HG03378 (cell line): ENCODE measurements at regions not wholly inside any gene's neighbourhood (a gene's known extent, or its start where the extent isn't known, plus 50 kb on each side); places are given as distances from the start of the nearest gene placed in this dataset.
A peak's percentile ranks its signal among the peaks of the same experiment; 100 is the strongest.

ENCODE experiments used
- ATAC-seq: cut with Tn5 transposase; IDR thresholded peaks from one replicate; pipeline ENCODE4 v1.9.1; 2021; ENCODE audit warnings: mild to moderate bottlenecking, moderate library complexity; ENCODE audit not compliant: unreplicated experiment

DNA sequence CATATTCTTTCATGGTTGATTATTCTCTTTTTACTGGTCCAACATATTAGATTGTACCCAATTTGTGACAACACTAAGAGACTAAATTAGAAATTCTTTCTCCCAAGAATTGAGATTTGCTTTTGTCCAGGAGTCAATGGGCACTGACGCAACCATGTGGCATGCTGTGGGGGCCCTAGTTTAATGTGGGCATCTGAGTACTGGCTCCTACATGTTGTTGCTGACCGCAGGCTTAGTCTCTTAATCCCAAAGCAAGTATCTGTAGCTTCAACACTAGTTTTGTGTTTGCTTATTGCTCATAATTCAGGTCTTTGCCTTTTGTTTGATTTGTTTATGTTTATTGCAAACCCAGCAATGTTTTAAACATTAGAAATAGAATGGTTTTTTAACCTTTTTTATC lies 263.4 kb upstream of the NDST4 start:
- no peak for ATAC-seq

DNA sequence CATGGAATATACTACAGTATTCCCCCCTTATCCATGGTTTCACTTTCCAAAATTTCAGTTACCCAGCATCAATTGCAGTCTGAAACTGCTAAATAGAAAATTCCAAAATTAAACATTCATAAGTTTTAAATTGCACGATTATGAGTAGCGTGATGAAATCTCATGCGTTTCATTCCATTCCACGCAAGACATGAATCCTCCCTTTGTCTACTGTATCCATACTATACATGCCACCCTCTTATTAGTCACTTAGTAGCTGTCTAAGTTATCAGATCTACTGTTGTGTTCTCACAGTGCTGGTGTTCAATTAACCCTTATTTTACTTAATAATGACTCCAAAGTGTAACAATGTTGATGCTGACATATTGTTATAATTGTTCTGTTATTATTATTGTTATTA lies 261.2 kb upstream of the NDST4 start:
- ATAC-seq: no peak

DNA sequence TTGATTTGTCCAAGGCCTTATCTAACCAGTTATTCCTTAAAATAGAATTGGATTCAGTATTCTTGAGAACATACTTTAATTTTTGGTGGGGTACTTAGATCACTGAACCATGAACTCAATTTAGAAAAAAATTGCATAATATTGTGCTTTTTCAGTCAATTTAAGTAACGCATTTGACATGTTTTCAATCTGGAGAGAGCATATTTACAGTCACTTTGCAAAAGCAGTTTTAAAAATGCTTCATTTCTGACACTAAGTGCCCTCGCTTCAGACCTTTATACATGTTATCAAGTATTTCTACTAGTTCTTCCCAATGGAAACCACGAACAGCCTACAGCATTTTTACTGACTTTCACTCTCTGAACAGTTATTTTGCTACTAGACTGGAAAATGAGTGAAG lies 257.1 kb upstream of the NDST4 start:
- no peak for ATAC-seq

DNA sequence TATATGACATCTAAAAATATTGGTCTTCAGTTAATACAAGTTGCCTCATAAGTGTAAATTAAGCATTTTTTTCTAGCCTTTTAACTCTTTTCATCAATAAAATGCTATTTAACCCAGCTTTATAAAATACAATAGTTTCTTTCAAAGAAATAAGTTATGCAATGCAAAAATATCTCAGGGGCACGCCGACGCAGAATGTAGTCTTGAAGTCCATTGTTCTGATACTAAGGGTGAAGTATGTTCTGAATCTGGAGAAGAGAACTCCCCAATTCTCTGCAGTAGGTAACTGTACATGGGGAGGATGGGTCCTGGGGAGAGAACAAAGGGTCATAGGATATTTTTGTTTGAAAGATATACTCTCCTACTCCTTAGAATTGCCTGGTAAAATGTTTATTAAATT lies 256.6 kb upstream of the NDST4 start:
- no peak for ATAC-seq

DNA sequence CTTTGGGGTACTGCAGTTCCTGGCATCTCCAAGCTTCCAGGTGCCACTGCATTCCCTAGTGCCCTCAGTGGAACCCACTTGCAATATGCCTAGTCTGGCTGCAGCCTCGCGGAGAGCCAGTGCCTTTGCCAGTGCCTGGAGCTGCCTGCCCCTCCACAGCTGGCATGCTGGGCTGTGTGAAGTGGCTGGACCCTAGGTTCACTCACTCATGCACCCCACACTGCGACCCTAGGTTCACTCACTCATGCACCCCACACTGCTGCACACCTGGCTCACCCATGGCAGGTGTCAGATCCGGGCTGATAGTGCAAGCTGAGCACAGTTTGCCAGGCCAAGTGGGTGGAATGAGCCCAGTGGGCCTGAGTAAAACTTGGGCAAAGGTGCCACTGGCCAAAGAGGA lies 253.0 kb upstream of the NDST4 start:
- no peak for ATAC-seq

DNA sequence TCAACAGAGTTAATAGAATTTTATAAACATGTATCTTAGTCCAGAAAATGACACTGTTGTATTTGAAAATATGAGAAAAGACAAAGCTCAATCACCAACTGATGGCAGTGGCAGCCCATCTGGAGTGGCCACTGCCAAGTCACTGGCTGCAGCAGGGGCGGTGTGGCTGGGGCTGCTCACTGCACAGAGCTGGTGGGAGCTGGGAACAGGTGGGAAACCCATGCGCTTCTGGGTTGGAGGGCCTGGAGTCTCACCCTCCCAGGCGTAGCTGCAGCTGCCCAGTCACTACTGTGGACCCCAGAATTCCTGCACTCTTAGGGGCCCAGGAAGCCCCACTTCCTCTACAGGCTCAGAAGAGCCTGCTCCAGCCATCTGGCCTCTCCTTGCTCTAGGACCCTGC lies 251.8 kb upstream of the NDST4 start:
- ATAC-seq: no peak

DNA sequence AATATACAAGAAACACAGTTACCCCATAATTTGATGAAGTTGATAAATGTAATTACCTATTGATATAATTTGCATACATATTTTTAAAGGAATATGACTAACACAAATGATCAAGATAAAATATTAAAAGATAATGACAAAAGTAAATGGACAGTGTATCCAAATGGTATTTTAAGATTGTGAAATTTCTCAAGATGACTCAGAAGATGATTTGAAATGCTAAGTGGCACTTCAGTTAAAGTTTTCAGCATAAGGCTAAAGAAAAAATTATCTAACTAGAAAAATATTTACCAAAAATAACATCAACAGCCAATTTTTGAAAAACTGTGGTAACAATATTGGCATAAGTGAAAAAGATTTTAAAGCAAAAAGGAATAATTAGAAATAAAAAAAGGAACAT lies 248.4 kb upstream of the NDST4 start:
- ATAC-seq: no peak

DNA sequence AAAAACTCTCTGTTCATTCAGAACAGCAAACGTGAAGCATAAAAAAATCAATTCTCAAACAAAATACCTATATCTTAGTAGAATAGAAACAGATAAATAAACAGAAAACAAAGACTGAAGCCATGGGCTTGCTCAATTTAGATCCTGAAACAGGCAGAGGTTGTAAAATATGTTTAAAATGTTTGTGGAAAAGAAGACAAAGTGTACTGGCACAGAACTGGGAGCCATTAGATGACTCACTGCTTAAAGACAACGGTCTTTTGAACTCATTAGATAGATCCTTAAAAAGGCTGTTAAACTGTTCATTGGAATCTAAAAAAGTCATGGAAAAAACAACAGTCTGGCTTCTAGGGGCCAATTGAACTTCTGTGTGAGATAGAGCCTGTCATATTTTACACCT lies 247.0 kb upstream of the NDST4 start:
- ATAC-seq: no peak

DNA sequence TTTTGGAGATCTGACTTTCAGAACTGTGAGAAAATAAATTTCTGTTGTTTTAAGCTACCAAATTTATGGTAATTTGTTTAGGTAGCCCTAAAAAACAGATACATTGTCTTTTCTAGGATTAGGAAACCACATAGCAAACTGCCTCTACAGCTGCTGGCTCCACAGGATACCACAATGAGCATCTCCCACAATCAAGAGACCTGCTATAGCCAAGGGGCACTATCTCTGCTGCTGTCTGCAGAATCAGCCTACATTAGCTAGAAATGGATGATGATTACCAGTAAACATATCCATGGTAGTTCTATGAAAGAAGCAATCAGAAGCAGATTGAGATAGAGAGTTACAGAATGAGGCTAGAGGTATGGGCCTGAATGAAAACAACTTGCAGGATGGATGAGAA lies 244.4 kb upstream of the NDST4 start:
- ATAC-seq: no peak

DNA sequence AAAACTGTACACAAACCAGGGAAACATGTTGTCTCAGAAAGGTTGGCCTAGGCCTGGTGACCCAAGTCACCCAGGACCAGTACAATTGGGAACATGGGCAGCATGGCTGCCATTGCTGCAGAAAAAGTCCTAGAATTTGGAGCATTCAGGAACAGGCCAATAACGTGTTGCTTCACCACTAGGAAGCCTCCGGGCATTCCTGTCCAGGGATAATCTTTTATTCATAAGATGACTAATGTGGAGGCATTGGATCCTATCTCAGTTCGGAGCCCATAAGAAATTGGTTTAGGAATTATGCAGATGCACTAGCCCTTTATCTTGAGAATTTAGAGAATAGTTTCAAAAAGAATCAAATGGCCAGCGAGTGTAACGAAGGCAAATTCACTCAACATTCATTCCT lies 242.8 kb upstream of the NDST4 start:
- ATAC-seq: no peak

DNA sequence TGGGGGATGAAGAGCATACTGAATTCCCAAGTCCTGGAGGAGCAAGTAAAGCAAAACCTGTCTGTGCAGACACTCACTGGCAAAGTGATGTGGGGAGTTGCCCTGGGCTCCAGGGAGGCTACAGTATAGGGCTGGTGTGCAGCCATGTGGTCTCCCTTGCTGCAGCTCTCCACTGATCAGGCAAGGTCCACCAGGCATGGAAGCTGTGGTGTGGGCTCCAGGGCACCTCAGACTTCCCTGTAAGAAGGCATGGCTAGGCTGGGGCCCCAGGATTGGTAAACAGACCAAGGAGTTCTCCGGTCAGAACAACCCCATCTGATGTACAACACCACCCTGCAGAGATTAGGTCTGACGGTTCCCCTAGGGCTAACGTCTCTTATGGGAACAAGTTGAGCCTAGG lies 241.9 kb upstream of the NDST4 start:
- no peak for ATAC-seq

DNA sequence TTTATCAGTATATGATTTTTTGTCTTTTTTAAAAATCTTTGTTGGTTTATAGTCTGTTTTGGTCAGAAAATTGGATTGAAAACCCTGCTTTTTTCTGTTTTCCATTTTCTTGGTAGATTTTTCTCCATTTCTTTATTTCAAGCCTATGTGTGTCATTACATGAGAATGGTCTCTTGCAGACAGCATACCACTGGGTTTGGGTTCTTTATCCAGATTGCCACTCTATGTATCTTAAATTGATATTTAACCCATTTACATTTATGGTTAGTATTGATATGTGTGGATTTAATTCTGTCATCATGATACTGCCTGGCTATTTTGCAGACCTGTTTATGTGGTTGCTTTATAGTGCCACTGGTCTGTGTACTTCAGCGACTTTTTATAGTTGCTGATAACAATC lies 239.9 kb upstream of the NDST4 start:
- no peak for ATAC-seq

DNA sequence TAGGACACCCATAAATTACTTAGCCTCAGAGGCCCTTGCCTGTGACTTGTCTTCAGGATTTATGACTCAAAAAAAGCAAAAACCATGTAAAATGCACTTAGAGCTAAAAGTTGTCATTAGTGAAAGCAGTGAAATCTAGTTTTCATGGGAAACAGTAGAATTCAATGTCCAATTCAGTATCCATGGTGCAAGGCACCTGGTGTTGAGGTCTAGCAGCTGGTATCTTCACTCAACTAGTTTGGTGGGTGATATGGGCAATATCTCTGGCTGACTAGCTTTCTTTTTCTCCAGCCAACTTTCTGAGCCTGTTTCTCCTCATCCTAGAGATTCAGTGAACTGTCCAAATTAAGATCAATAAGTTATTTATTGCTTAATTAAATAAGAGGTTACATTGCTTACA lies 229.8 kb upstream of the NDST4 start:
- no peak for ATAC-seq

DNA sequence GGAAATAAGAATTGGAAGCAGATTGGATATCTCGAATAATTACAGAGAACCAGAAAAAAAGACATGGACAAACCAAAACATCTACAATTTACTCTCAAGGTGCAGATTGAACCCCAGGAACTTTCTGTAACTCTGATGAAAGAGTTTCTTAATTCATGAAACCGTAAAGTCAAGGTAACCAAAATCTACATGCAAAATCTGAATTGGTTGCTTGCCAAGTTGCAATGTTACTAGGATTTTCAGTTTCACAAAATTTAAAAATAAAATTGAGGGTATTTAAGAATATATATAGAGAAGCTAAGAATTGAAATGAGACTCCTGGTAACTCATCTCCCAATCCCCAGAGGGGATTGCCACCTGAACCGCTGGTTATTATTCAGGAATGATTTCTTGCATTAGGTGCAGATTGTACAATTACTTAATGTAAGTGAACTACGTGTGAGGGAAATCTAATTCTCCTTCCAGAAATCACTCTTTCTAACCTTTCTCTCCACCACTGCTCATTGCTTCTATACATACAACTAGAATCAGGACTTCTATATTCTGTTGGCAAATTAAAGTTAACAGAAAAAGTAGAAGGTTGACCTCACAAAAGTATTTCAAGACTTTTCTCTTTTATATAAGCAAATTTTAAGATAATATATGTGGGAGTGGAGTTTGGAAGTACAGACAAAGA lies 221.5 kb upstream of the NDST4 start:
- peak; percentile 67 for ATAC-seq

DNA sequence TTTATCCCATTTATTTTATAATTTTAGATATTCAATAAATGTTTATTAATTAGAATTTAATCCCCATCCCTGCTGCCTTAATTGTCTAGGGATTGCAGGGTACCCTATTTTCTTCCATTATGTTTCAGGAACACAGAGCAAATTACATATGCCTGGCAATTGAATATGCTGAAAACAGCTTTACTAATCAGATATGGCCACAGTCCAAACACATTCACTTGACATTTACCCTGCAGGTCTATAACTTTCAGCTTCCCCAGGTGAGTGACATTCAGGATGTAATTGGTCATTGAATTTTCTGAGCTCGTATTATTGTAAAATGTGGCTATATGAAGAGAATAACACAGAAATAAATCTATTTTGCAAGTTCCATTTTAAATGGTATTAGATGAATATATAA lies 218.7 kb upstream of the NDST4 start:
- no peak for ATAC-seq

DNA sequence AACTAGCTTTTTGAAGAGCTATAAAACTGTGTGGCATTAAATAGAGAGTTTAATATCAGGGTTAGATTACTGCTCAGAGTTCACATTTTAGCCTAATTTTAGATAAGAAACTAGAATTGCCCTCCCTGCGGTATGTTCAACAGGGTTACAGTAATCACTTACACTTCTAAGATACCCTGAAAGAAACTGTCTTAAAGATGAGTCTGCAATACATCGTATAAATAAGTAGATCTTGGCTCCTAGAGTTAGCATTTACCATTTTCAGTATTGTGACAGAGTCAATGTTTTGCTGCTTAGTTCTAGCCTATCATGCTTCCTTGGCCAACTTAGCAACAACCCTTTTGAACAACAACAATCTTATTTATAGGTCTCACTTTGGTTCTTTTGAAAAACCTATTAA lies 217.8 kb upstream of the NDST4 start:
- no peak for ATAC-seq

DNA sequence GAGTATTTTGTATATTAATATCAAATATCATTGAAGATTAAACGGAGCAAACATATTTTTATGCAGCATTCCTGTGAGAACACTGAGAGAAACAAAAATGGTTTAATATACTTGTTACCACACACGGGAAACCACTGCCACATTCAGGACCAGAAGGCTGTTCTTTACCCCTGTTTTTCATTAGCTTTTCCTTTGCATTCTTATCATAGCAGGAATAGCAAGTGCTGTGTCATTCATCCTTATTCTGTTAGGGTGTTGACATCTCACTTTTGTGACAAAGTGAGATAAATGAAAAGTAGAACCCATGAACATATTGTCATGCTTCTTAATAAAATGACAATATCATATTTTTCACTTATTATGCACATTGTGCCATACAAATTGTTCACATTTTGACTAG lies 212.4 kb upstream of the NDST4 start:
- ATAC-seq: no peak

DNA sequence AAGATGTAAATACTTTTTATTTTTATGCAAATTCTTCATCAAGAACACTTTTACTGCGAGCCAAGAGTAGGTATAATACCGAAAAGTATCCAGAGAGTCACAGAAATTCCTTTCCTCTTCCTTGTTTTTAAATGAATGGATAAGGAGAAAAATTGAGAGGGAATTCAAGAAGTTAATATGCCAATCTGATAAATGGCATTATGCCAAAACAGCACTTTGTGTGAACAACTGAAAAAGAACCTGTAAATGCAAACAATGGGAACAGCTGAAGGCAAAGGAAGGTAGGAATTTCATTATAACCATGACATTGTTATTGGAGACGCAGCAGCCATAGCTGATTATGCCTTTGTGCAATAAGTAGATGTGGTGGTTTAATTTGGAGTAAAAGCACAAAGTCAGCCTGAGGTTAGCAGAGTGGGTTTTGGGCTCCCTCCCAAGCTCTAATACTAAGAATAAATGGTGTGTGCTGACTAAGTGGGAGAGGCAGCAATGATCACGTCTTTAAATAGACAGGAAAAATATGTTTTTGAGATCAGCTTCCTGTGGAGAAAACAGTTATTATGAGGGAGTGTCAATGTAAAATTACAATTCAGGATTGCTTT lies 209.8 kb upstream of the NDST4 start:
- no peak for ATAC-seq

DNA sequence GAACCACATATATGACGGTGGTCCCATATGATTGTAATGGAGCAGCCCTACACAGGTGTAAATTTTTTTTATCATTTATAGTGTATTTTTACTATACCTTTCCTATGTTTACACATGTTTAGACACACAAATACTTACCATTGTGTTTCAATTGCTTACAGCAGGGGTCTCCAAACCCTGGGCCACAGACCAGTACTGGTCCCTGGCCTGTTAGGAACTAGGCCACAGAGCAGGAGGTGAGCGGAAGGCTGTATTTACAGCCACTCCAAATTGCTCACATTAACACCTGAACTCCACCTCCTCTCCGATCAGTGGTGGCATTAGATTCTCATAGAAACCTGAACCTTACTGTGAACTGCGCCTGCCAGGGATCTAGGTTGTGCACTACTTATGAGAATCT lies 201.8 kb upstream of the NDST4 start:
- ATAC-seq: no peak

DNA sequence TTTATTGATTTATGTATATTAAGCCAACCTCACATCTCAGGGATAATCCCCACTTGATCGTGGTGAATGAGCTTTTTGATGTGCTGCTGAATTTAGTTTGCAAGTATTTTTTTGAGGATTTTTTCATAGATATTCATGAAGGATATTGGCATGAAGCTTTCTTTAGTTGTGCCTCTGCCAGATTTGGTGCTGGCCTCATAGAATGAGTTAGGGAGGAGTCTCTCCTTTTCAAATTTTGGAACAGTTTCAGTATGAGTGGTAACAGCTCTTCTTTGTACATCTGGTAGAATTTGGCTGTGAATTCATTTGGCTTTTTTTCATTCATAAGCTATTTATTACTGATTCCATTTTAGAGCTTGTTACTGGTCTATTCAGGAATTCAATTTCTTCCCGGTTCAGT lies 197.2 kb upstream of the NDST4 start:
- no peak for ATAC-seq

DNA sequence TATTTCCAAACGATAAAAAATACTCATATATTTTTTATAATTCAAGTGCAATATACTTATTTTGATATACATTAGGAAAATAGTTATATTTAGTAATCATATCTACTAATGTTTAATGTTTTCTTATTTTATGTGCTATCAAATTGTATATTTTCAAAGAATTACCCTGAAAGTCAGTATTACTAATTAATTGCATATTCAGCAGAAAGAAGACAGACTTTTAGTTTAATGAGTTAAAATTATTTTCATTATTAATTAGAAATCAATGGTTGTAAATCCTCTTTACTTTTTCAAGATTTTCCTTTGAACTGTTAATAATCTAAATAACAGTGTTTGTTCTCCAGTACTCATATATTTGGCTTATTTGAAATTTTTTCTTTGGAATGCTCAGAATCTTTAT lies 181.3 kb upstream of the NDST4 start:
- ATAC-seq: no peak

DNA sequence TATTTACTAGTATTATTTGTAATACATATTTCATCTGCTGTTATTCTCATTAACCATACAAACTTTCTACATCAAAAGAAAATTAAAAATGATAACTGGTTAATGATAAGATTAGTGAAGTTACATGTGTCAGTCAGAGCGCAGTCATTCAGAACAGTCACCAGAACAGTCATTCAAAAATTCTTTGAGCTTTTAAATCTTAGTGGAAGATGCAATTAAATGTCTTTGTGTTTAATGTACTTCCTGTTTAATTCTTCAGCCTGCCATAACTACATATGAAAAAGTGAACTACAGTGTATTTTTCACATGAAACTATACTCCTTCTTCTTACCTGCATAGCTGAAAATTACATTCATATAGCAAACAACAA lies 179.7 kb upstream of the NDST4 start:
- no peak for ATAC-seq
